ENCODE measurements at regions not wholly inside any gene's neighbourhood (a gene's known extent, or its start where the extent isn't known, plus 50 kb on each side); places are given as distances from the start of the nearest gene placed in this dataset.
"Not testable (repeated sequence)": the region's sequence is repeated elsewhere in the genome, so short reads cannot be mapped to it uniquely, and the experiment has no call there.

GRCh38 chr2:194672994-194673393, 984.0 kb upstream of the SLC39A10 start:
- ChIA-PET POLR2A (no interaction called here), CTCF (no interaction called here)
- Histone ChIP-seq H3K79me2 (ENCODE audit: control insufficient read depth, insufficient read depth, low read length) (no peaks in the 10 kb centered on the region), H3K27me3 (replicated peaks in 1 of 4; ENCODE audit: control extremely low read depth in 1 of 4, control insufficient read depth in 3 of 4, insufficient read depth in 4 of 4, low read length in 3 of 4) (no peaks in the 10 kb centered on the region), H3K36me3 (replicated peaks in 1 of 2; ENCODE audit: control extremely low read depth in 1 of 2, control insufficient read depth in 1 of 2, extremely low read depth in 1 of 2, insufficient read depth in 2 of 2, low read length in 1 of 2) (no peaks in the 10 kb centered on the region), H3K4me1 (ENCODE audit: control insufficient read depth in 2 of 2, insufficient read depth in 2 of 2, low read length in 2 of 2) (no peaks in the 10 kb centered on the region), H3K27ac (ENCODE audit: low read length in 2 of 2) (no peak overlapping the region), H3K9ac (ENCODE audit: low read length) (no peak overlapping the region), H3K9me3 (ENCODE audit: control extremely low read depth in 1 of 3, control insufficient read depth in 2 of 3, insufficient read depth in 1 of 3, low read length in 2 of 3) (no peaks in the 10 kb centered on the region), H4K20me1 (ENCODE audit: control insufficient read depth, insufficient read depth, low read length, poor library complexity, severe bottlenecking) (no peaks in the 10 kb centered on the region), H3K4me3 (ENCODE audit: control extremely low read depth in 1 of 5, extremely low read depth in 1 of 5, insufficient read depth in 1 of 5, low read depth in 2 of 5, low read length in 4 of 5) (no peak overlapping the region), H3K4me2 (replicated peaks; ENCODE audit: low read depth, low read length, poor library complexity, severe bottlenecking) (no peak overlapping the region), H2AFZ (ENCODE audit: insufficient read depth, low read depth, low read length, poor library complexity, severe bottlenecking) (no peak overlapping the region)
- Mint-ChIP-seq H3K9me3 (ENCODE audit: insufficient read depth) (no peaks in the 10 kb centered on the region), H3K27ac (no peak overlapping the region), H3K4me3 (no peak overlapping the region), H3K4me1 (no peaks in the 10 kb centered on the region), H3K27me3 (no peaks in the 10 kb centered on the region)
- no peak for ATAC-seq (ENCODE audit: low read depth)
- TF ChIP-seq EZH2 (IDR thresholded peaks at IDR 0.05; ENCODE audit: borderline replicate concordance, insufficient read depth, low read depth, low read length, poor library complexity, severe bottlenecking) (no peak), CTCF (IDR thresholded peaks at IDR 0.05) (no peak)
- intact Hi-C loops (cut with micrococcal nuclease), result no loop called here
- whole genome bisulfite sequencing (ENCODE audit: insufficient coverage), result 100% methylated on average over 1 of the region's 3 CpGs
- DNase-seq, result no peak

DNA sequence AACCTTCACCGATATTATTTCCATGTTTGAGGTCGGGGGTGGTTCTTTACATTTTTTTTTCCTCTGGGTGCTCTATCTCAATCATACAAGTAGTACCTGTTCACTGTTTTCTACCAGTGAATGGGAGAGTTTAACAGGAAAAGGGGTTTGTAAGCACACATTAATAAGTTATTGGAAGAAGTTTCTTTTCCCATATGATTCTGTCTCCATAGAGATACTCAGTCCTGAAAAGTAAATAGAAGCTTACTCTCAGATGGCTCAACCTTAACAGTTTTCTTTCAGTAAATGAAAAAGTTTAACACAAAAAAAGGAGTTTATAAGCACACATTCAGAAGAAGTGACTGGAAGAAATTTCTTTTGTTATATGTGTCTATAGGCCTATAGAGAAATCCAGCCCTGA, 995.6 kb upstream of the SLC39A10 start:
- H3K4me1 Mint-ChIP-seq, result no peaks in the 10 kb centered on the region
- ChIA-PET CTCF (no interaction called here), POLR2A (no interaction called here)
- no peaks in the 10 kb centered on the region for H3K27me3 Mint-ChIP-seq
- no peak overlapping the region for H3K4me3 Mint-ChIP-seq
- Histone ChIP-seq H2AFZ (ENCODE audit: insufficient read depth, low read depth, low read length, poor library complexity, severe bottlenecking) (no peak overlapping the region), H3K27me3 (replicated peaks in 1 of 4; ENCODE audit: control extremely low read depth in 1 of 4, control insufficient read depth in 3 of 4, insufficient read depth in 4 of 4, low read length in 3 of 4) (no peaks in the 10 kb centered on the region), H3K27ac (ENCODE audit: low read length in 2 of 2) (no peak overlapping the region), H4K20me1 (ENCODE audit: control insufficient read depth, insufficient read depth, low read length, poor library complexity, severe bottlenecking) (no peaks in the 10 kb centered on the region), H3K9ac (ENCODE audit: low read length) (no peak overlapping the region), H3K4me1 (ENCODE audit: control insufficient read depth in 2 of 2, insufficient read depth in 2 of 2, low read length in 2 of 2) (no peaks in the 10 kb centered on the region), H3K4me2 (replicated peaks; ENCODE audit: low read depth, low read length, poor library complexity, severe bottlenecking) (no peak overlapping the region), H3K36me3 (replicated peaks in 1 of 2; ENCODE audit: control extremely low read depth in 1 of 2, control insufficient read depth in 1 of 2, extremely low read depth in 1 of 2, insufficient read depth in 2 of 2, low read length in 1 of 2) (no peaks in the 10 kb centered on the region), H3K79me2 (ENCODE audit: control insufficient read depth, insufficient read depth, low read length) (no peaks in the 10 kb centered on the region), H3K9me3 (ENCODE audit: control extremely low read depth in 1 of 3, control insufficient read depth in 2 of 3, insufficient read depth in 1 of 3, low read length in 2 of 3) (no peaks in the 10 kb centered on the region), H3K4me3 (ENCODE audit: control extremely low read depth in 1 of 5, extremely low read depth in 1 of 5, insufficient read depth in 1 of 5, low read depth in 2 of 5, low read length in 4 of 5) (no peak overlapping the region)
- WGBS (ENCODE audit: insufficient coverage), result no CpG with 5 or more reads among the region's 2 CpGs
- TF ChIP-seq EZH2 (IDR thresholded peaks at IDR 0.05; ENCODE audit: borderline replicate concordance, insufficient read depth, low read depth, low read length, poor library complexity, severe bottlenecking) (no peak), CTCF (IDR thresholded peaks at IDR 0.05) (no peak)
- no peak for DNase-seq
- intact Hi-C loops (cut with micrococcal nuclease), result no loop called here
- no peaks in the 10 kb centered on the region for H3K9me3 Mint-ChIP-seq (ENCODE audit: insufficient read depth)
- ATAC-seq (ENCODE audit: low read depth), result no peak
- H3K27ac Mint-ChIP-seq, result no peak overlapping the region

- H3K9me3 ChIP-seq (ENCODE audit: control extremely low read depth in 1 of 3, control insufficient read depth in 2 of 3, insufficient read depth in 1 of 3, low read length in 2 of 3); H3K27me3 Mint-ChIP-seq; DNase-seq; ATAC-seq (ENCODE audit: low read depth); H3K27ac ChIP-seq (ENCODE audit: low read length in 2 of 2); H3K9ac ChIP-seq (ENCODE audit: low read length); H3K4me2 ChIP-seq (replicated peaks; ENCODE audit: low read depth, low read length, poor library complexity, severe bottlenecking); H3K79me2 ChIP-seq (ENCODE audit: control insufficient read depth, insufficient read depth, low read length); H3K4me3 Mint-ChIP-seq; H3K4me1 Mint-ChIP-seq; POLR2A ChIA-PET; H3K27me3 ChIP-seq (replicated peaks in 1 of 4; ENCODE audit: control extremely low read depth in 1 of 4, control insufficient read depth in 3 of 4, insufficient read depth in 4 of 4, low read length in 3 of 4); H3K27ac Mint-ChIP-seq; CTCF ChIA-PET; H2AFZ ChIP-seq (ENCODE audit: insufficient read depth, low read depth, low read length, poor library complexity, severe bottlenecking); H3K36me3 ChIP-seq (replicated peaks in 1 of 2; ENCODE audit: control extremely low read depth in 1 of 2, control insufficient read depth in 1 of 2, extremely low read depth in 1 of 2, insufficient read depth in 2 of 2, low read length in 1 of 2); H3K4me3 ChIP-seq (ENCODE audit: control extremely low read depth in 1 of 5, extremely low read depth in 1 of 5, insufficient read depth in 1 of 5, low read depth in 2 of 5, low read length in 4 of 5); H3K4me1 ChIP-seq (ENCODE audit: control insufficient read depth in 2 of 2, insufficient read depth in 2 of 2, low read length in 2 of 2); H4K20me1 ChIP-seq (ENCODE audit: control insufficient read depth, insufficient read depth, low read length, poor library complexity, severe bottlenecking); intact Hi-C loops (cut with micrococcal nuclease): not testable (repeated sequence)
- WGBS (ENCODE audit: insufficient coverage), result 94% methylated on average over 8 of the region's 9 CpGs
- peaks cover 11% of the 10 kb centered on the region for H3K9me3 Mint-ChIP-seq (ENCODE audit: insufficient read depth)
Measured at GRCh38 chr2:194639057-194639456, 1018.0 kb upstream of the SLC39A10 start.

Measured in B cell (primary cell).